Upper lobe of left lung (tissue), 6 donors: ENCODE measurements at regions not wholly inside any gene's neighbourhood (a gene's known extent, or its start where the extent isn't known, plus 50 kb on each side); places are given as distances from the start of the nearest gene placed in this dataset.

Source experiments
- ATAC-seq, 2 donors: fragments of 200-7000 bp; cut with Tn5 transposase; one replicate each; pipeline ENCODE4 v1.9.1; 2022; ENCODE audit warnings: mild to moderate bottlenecking in 2 of 2, moderate library complexity in 2 of 2; ENCODE audit not compliant: low FRiP score in 2 of 2
- DNase-seq, 2 donors: peaks; one replicate each; pipeline ENCODE4 v3.0.0-alpha.2; 2019 to 2020
- H3K27ac ChIP-seq, 4 donors: fragments of 200-600 bp; sonication (generic); one replicate each; pipeline ENCODE4 v1.5.1; 2016 to 2019
- H3K27me3 ChIP-seq, 4 donors: fragments of 200-600 bp; sonication (generic); one replicate each; pipeline ENCODE4 v1.5.1; 2017 to 2019
- H3K36me3 ChIP-seq, 4 donors: fragments of 200-600 bp; sonication (generic); one replicate each; pipeline ENCODE4 v1.5.1; 2016 to 2019
- H3K4me1 ChIP-seq, 4 donors: fragments of 200-600 bp; sonication (generic); one replicate each; pipeline ENCODE4 v1.5.1; 2018 to 2019
- H3K4me3 ChIP-seq, 4 donors: fragments of 200-600 bp; sonication (generic); one replicate each; pipeline ENCODE4 v1.5.1; 2017 to 2019; ENCODE audit warnings: mild to moderate bottlenecking in 2 of 4, moderate library complexity in 1 of 4
- H3K9me3 ChIP-seq, 4 donors: fragments of 200-600 bp; sonication (generic); one replicate each; pipeline ENCODE4 v1.5.1; 2018 to 2019
- EP300 ChIP-seq, 4 donors: sonication (generic); formaldehyde crosslinking; IDR thresholded peaks; one replicate each; pipeline ENCODE4 v1.5.1; 2017; ENCODE audit warnings: antibody characterized with exemption in 4 of 4, control low read depth in 2 of 4
- POLR2A ChIP-seq, 4 donors: fragments of 450-650 bp; IDR thresholded peaks; one replicate each; pipeline ENCODE4 v1.5.1; 2016 to 2017; ENCODE audit warnings: antibody characterized with exemption in 4 of 4, mild to moderate bottlenecking in 2 of 4
- POLR2AphosphoS5 ChIP-seq, 2 donors: sonication (generic); formaldehyde crosslinking; IDR thresholded peaks; one replicate each; pipeline ENCODE4 v1.5.1; 2017; ENCODE audit warnings: antibody characterized with exemption in 2 of 2
- WGBS, 2 donors: methylation state at CpG; one replicate each; pipeline ENCODE4 v1.1.5; 2017 to 2018; 5-methylcytosine and 5-hydroxymethylcytosine counted together
- TF ChIP-seq, protein P1 (sequence below), 6 experiments: fragments of 450-650 bp in 4 of 6; fragments of 200-600 bp in 2 of 6; sonication (generic) in 2 of 6; IDR thresholded peaks; one replicate each; pipeline ENCODE4 v1.5.1; 2016 to 2019; ENCODE audit warnings: antibody characterized with exemption in 6 of 6
- donor health status: DM: no; HTN: no; CAD: no; lungs with moderate emphysema.
- donor health status: DM: no; HTN: yes; CAD: no; lungs with severe emphysema.

- WGBS, 2 donors = 82 to 84% methylated on average over 4 of the region's 4 CpGs
- Histone ChIP-seq H3K27me3 (no peaks in the 10 kb centered on the region), H3K36me3 (no peaks in the 10 kb centered on the region), H3K27ac (no peak overlapping the region), H3K4me3 (no peak overlapping the region), H3K9me3 (no peaks in the 10 kb centered on the region), H3K4me1 (no peaks in the 10 kb centered on the region)
- ATAC-seq = no peak
- DNase-seq = no peak
- TF ChIP-seq EP300 (IDR thresholded peaks at IDR 0.05) (no peak), POLR2AphosphoS5 (IDR thresholded peaks at IDR 0.05) (no peak), POLR2A (IDR thresholded peaks at IDR 0.05) (no peak)
- TF ChIP-seq, protein P1, sequence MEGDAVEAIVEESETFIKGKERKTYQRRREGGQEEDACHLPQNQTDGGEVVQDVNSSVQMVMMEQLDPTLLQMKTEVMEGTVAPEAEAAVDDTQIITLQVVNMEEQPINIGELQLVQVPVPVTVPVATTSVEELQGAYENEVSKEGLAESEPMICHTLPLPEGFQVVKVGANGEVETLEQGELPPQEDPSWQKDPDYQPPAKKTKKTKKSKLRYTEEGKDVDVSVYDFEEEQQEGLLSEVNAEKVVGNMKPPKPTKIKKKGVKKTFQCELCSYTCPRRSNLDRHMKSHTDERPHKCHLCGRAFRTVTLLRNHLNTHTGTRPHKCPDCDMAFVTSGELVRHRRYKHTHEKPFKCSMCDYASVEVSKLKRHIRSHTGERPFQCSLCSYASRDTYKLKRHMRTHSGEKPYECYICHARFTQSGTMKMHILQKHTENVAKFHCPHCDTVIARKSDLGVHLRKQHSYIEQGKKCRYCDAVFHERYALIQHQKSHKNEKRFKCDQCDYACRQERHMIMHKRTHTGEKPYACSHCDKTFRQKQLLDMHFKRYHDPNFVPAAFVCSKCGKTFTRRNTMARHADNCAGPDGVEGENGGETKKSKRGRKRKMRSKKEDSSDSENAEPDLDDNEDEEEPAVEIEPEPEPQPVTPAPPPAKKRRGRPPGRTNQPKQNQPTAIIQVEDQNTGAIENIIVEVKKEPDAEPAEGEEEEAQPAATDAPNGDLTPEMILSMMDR (IDR thresholded peaks at IDR 0.05) = no peak
These were observed 223.6 kb upstream of the SEMA3E start for GRCh38 chr7:83872501-83872900.

- no peak overlapping the region for H3K27ac ChIP-seq
- 53 to 58% methylated on average over 1 of the region's 1 CpG for whole genome bisulfite sequencing, 2 donors
- no peaks in the 10 kb centered on the region for H3K4me1 ChIP-seq
- H3K36me3 ChIP-seq = no peaks in the 10 kb centered on the region
- DNase-seq (no peak), ATAC-seq (no peak)
- H3K9me3 ChIP-seq = no peaks in the 10 kb centered on the region
- H3K27me3 ChIP-seq = no peaks in the 10 kb centered on the region
- TF ChIP-seq, protein P1 (IDR thresholded peaks at IDR 0.05) = no peak
- TF ChIP-seq POLR2AphosphoS5 (IDR thresholded peaks at IDR 0.05) = no peak
- TF ChIP-seq EP300 (IDR thresholded peaks at IDR 0.05) = no peak
- TF ChIP-seq POLR2A (IDR thresholded peaks at IDR 0.05) = no peak
- no peak overlapping the region for H3K4me3 ChIP-seq
These were observed 221.6 kb upstream of the SEMA3E start for GRCh38 chr7:83870515-83870914.

DNA sequence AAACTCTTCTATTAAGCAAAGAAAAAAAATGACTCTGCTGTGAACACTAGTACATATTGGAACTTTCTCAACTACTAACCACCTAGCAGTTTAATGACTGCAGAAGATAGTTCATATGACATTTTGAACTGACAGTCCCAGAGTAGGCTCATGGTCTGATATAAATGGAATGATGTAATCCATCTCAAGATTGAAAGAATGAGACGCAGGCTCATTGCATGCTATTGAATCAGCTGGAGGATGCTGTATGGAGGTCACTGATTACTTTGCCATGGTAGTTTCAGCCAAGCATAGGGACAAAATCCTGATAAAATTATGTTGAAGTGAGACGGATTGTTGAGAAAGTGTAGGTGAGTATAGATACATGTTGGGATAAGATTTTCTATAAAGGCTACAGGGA lies 217.6 kb upstream of the SEMA3E start:
- Histone ChIP-seq H3K4me3 (no peak overlapping the region), H3K27ac (no peak overlapping the region), H3K9me3 (no peaks in the 10 kb centered on the region), H3K36me3 (no peaks in the 10 kb centered on the region), H3K27me3 (no peaks in the 10 kb centered on the region), H3K4me1 (no peaks in the 10 kb centered on the region)
- no peak for ATAC-seq
- 86 to 88% methylated on average over 2 of the region's 2 CpGs for WGBS, 2 donors
- no peak for DNase-seq
- TF ChIP-seq, protein P1 (IDR thresholded peaks at IDR 0.05) = no peak
- TF ChIP-seq EP300 (IDR thresholded peaks at IDR 0.05) (no peak), POLR2AphosphoS5 (IDR thresholded peaks at IDR 0.05) (no peak), POLR2A (IDR thresholded peaks at IDR 0.05) (no peak)

GRCh38 chr7:83864551-83864950 lies 215.6 kb upstream of the SEMA3E start:
- H3K9me3 ChIP-seq = no peaks in the 10 kb centered on the region
- no peak for DNase-seq
- no peak overlapping the region for H3K4me3 ChIP-seq
- no peaks in the 10 kb centered on the region for H3K36me3 ChIP-seq
- H3K4me1 ChIP-seq = no peaks in the 10 kb centered on the region
- no peak overlapping the region for H3K27ac ChIP-seq
- 59 to 75% methylated on average over 2 of the region's 2 CpGs for WGBS, 2 donors
- H3K27me3 ChIP-seq = no peaks in the 10 kb centered on the region
- TF ChIP-seq EP300 (IDR thresholded peaks at IDR 0.05) = no peak
- TF ChIP-seq, protein P1 (IDR thresholded peaks at IDR 0.05) = no peak
- no peak for TF ChIP-seq POLR2A (IDR thresholded peaks at IDR 0.05)
- no peak for TF ChIP-seq POLR2AphosphoS5 (IDR thresholded peaks at IDR 0.05)
- no peak for ATAC-seq

DNA sequence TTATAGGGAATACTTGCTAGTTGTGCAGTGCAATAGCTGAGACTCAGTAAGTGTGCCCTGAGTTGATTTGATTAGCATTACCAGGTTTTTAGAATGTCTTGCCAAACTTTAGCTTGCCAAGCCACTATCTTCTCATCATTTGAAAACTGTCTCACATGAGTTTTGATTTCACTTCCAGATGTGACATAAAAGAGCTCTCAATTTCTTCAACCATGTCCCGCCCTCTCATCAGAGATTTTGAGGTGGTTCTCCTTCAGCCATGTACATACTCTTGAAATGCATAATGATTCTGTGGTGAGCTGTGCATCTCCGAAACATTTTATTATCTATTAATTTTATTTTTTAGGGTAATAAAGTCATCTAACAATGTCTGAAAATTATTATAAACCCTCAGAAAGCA lies 215.0 kb upstream of the SEMA3E start:
- no peaks in the 10 kb centered on the region for H3K27me3 ChIP-seq
- no peaks in the 10 kb centered on the region for H3K4me1 ChIP-seq
- no peaks in the 10 kb centered on the region for H3K9me3 ChIP-seq
- no peak for DNase-seq
- no peak overlapping the region for H3K4me3 ChIP-seq
- no peak overlapping the region for H3K27ac ChIP-seq
- TF ChIP-seq EP300 (IDR thresholded peaks at IDR 0.05) (no peak), POLR2A (IDR thresholded peaks at IDR 0.05) (no peak), POLR2AphosphoS5 (IDR thresholded peaks at IDR 0.05) (no peak)
- TF ChIP-seq, protein P1 (IDR thresholded peaks at IDR 0.05) = no peak
- 80 to 89% methylated on average over 2 of the region's 2 CpGs for WGBS, 2 donors
- no peak for ATAC-seq
- H3K36me3 ChIP-seq = no peaks in the 10 kb centered on the region
